AG08396 (cell line): ENCODE measurements at regions not wholly inside any gene's neighbourhood (a gene's known extent, or its start where the extent isn't known, plus 50 kb on each side); places are given as distances from the start of the nearest gene placed in this dataset.
A peak's percentile ranks its signal among the peaks of the same experiment; 100 is the strongest.

ENCODE experiments used
- DNase-seq: peaks from one replicate; pipeline ENCODE4 v3.0.0; 2012; ENCODE audit warnings: low spot score, mixed read lengths

DNA sequence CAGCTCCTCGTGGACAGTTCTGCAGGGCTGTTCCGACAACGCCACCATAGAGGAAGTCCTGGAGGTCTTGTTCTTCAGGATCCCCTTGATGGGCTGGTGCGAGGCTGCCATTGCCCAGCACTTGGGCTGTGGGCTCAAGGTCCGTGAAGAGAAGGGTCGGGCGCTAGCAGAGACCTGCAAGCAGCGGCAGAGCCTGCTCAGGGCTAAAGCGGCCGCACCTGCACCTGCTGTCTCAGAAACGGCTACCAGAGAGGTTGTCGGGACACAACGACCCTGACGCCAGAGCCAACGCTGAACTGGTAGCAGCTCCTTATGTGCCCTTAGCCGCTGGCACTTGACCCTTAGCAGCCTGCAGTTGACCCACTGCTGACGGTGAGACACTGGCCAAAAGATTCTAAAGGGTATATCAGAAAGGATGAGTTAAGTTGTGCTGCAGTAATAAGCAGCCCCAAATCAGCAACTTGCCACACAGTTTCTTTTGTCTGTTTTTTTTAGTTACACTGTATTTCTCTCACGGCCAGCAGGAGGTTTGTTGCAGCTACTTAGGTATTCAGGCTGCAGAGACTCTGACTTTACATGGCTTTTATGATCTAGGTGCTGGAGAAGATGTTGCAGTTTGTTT lies 55.5 kb upstream of the ST6GAL2 start:
- no peak for DNase-seq

DNA sequence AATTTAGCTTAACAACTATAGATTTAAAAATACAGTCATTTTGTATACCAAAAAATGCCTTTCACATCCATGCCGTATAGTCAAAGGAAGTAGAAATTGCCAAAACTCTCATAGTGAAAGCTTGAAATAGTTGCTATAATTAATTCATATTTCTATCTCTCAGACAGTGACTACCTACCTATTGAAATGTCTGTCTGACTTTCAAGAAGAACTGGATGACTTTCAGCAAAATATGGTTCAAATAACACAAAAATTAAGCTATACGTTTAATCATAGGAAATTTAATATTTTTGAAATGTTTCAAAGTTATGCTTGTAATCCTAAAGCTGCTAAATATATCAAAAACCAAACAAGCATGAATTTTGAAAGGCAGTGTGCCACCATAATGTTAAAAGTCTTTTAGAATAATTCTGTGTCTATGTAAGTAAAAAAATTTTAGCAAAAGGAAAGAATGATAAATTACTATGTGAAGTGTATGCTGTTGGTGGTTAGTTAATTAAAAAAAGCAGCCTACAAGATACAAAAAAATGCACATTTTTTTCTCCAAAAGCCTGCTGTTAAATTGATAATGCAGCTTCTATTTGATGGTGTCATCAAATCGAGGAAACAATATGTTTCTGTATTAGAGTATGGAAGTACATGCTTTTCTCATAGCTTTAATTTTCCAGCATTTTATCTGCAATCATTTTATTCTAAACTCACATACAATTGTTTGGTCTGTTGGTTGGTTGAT lies 57.7 kb upstream of the ST6GAL2 start:
- DNase-seq = no peak

DNA sequence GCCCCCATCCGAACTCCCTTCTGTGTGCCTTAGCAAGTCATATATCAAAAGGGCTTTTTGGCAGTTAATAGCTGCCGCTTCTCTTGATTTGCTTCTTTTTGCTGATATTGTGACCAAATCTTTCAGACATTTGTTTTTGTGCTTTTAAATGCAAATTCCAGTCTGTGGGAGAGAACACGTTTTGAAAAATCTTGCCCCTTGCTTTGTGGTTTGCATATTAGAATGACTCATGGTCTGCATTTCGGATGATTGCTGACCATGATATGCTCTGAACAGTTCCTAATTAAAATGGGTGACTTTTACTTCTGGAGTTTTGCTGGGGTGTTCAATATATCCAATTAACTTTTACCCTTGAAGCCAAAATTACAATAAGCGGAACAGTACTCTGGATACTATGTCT lies 58.2 kb upstream of the ST6GAL2 start:
- DNase-seq = no peak

DNA sequence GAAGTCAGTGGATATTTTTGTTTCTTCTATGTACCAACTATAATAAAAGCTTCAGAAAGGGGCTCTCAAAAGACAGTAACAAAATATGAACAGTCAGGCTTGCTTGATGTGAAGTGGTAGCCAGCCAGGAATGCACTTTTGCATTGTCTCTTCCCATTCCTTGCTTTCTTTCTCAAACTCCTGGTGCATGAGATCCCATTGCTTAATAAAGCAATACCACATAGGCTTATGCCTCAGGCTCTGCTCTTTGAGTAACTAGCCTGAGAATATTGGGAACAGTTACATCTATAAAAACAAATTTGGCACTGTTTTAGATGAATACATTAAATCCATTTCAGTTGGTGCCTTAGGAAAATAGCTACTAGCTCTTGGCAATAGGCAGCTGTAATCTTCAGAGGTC lies 62.6 kb upstream of the ST6GAL2 start:
- no peak for DNase-seq

DNA sequence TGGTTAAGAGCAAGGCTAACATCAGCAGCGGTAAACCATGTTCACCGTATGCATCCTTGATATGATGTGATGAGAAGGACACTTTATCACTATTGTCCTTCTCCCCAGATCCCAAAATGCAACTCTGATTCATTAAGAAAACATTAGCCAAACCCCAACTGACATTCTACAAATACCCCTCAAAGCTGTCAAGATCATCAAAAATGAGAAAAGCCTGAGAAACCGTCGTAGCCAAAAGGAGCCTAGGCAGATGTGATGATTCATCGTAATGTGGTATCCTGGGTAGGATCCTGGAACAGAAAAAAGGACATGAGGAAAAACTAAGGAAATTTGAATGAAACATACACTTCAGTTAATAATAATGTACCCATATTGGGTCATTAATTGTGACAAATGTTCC lies 67.3 kb upstream of the ST6GAL2 start:
- no peak for DNase-seq

DNA sequence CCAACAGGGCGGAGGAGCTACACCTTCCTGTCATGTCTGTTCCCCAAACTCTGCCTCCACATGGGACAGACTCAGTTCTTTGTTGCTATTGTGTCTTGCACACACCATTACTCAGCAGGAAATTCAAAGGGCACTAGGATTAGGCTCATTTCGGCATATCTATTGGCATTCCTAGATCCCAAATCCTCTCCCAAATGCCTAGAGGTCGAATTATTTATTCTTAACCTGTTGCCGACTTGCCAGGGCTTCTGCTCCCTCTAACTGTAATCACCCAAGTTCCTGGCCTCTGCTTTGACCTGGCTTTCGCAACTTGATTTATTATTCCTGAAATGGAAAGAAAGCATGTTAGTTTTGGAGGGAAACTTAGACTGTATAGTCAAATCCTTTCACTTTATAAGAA lies 67.8 kb upstream of the ST6GAL2 start:
- DNase-seq = no peak

DNA sequence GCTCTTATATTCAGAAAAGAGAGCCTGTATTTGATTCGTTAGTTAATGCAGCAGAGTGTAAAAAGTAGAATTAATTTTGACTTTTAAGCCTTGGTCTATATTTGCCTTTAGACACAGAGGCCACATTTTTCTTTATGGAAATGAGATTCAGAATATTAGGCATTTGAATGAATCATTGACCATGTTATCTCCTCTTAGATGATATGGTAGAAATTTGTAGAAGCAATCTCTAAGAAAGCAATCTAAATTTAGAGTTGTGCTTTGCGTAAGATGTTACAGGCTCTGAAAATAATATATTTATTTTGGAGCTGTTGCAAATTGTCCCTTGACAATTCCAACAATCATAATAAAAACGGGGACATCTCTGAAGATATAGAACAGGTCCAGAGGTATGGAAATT lies 68.3 kb upstream of the ST6GAL2 start:
- no peak for DNase-seq

DNA sequence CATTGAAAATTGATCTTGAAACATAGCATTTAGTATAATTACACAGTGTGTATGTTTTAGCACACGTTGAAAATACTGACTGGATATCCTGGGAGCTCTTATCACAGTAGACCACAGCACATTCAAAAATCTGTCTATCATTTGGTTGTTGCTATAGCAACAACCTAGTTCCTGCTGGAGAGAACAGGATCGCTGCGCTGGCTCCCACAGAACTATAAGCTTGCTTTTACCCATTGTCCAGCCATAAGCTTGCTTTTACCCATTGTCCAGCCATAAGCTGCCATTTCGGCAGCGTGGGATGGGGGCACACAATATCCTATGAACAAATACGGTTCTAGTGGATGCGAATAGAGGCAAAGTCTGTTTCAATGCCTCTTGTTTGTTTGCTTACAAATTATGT lies 70.4 kb upstream of the ST6GAL2 start:
- no peak for DNase-seq

DNA sequence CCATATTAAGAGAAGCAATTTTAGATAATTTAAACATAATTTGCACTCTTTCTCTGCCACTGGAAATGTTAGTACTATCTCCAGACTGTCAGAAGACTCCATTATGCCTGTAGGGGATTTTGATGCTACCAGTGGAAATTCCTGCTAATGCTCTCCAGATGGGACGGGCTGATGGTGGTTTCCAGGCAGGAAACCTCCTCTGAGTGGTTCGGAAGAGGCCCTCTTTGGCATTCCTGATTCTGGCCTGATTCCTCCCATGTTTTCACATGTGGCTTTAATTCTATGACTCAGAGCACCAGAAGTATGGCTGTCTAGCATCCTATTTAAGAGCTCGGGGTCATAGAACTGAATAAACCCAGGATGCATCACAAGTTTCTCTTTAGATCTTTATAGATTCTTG lies 70.9 kb upstream of the ST6GAL2 start:
- peak; percentile 21 for DNase-seq

DNA sequence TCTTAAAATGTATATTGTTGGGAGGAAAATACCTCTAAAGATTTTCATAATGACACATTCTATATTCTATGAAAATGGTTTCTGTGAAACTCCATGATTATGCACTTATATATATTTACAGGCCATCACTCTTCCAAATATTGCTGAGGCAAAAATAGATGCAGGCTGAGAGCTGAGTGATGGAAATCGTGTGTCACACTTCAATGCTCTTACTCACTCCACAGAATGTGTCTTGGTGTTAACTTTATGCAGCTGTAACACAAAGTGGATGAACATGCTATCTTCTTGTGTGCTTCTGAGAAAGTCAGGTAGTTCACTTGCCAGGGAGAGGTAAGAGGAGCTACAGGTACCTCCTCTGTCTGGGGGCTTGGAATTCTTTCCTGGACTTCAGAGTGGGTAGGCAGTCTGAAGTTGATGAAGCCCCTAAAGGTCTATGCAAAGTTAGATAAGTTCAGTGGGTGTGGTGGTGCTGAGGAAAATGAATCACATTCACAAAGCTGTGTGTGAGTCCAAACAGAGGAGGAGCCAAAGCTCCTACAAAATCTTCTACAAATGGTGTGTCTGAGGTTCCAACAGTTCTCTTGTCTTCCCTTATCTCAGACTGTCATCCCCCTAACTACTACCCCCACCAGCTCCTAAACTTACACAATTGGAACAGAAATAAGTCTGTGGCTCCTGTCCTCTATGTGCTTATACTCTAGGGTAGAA lies 74.2 kb upstream of the ST6GAL2 start:
- no peak for DNase-seq

DNA sequence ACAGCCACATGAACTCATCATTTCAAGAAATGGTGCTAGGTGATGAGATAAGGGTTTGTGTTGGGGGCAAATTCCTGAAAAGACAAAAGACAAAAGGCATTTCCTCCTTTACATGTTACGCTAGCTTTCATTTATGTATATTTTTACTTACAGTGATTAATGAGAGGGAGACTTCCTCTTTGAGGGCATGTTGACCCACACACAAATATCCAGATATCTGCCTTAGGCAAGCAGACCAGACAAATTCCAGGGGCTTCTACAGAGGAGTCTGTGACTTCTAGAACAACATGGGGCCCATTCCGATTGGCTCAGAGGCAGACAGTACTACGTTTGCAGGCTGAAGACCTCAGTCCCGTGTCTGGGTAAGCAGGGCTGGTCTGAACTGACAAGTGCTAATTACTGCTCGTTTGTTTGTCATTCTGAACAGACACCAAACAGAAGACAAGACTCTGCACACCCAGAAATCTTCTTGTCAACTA lies 74.8 kb upstream of the ST6GAL2 start:
- no peak for DNase-seq

DNA sequence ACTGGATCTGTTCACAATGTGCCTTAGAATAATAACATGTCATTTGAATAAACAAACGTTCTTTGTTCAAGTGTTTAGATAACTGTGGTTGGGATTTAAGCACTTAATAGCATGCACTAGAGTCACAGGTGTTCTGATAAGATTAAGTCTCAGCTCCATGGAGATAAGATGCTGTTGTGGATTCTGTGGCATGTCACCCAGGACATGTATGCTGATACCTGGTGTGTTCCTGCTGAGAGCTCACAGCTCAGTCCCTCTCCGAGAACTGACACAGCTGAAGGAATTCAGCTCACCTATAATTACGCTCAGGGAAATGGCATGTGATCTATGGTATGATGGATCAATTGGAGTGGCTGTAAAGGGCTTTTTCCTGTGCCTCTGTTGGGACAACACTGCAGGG lies 75.4 kb upstream of the ST6GAL2 start:
- DNase-seq = no peak

DNA sequence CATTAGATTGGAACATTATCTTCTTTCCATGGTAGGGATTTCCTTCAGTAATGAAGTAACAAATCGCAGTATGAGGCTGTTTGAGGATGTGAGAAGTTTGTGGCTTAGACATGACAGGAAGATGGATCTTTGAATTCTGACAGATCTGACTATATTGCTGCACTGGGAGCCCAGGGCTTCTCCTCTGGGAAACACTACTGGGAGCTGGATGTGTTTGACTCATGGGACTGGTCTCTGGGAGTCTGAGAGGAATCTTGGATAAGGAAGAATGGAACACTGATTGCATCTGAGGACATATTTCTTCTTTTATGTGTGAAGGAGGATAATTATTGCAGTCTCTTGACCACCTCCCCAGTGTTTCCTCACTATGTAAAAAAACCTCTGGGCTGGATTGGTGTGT lies 77.2 kb upstream of the ST6GAL2 start:
- no peak for DNase-seq

DNA sequence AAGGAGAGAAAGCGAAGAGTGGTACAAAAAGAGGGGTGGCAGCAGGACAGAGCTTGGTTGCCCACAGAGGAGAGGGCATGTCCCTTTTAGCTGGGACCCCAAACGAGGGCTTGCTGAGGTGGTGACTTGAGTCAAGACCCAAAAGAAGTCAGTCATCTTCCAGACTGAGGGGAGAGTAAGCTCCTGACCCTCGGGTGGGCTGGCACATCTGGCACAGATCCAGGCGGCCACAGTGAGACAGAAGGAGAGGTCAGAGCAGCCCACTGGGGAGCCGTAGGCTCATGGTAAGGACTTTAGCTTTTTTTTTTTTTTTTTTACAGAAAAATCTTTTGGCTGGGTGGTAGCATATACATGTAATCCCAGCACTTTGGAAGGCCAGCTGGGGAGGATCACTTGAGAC lies 77.9 kb upstream of the ST6GAL2 start:
- no peak for DNase-seq

DNA sequence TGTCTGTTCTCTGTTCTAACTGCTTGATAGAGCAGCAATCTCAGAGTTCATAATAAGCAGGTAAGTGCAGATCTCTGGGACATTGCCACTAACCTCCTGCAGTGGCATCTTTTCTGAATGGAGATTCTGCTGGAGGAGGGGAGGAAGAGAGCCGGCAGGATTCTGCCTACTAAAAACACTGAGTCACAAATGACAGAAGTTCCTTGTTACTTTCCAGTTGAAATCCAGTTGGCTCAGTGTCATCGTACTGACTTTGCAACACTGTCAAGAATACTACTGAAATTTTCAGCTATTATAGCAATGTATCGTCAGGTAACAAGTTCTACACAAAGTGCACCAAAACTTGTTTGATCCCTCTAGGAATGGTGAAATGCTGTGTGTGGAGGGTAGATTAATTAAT lies 79.6 kb upstream of the ST6GAL2 start:
- DNase-seq = no peak

DNA sequence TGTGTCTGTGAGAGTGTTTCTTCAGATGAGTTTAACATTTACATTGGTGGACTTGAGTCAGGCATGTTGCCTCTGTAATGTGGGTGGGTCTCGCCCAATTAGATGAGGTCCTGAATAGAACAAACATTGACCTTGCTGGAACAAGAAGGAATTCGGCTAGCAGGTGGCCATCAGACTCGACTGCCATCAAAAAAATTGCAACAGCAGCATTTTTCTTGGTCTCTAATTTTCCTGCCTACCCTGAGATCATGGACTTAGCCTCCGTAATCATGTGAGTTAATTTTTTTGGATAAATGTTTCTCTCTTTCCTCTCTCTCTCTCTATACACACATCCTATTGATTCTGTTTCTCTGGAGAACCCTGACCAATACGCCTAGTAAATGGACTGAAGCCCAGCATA lies 83.8 kb upstream of the ST6GAL2 start:
- no peak for DNase-seq

DNA sequence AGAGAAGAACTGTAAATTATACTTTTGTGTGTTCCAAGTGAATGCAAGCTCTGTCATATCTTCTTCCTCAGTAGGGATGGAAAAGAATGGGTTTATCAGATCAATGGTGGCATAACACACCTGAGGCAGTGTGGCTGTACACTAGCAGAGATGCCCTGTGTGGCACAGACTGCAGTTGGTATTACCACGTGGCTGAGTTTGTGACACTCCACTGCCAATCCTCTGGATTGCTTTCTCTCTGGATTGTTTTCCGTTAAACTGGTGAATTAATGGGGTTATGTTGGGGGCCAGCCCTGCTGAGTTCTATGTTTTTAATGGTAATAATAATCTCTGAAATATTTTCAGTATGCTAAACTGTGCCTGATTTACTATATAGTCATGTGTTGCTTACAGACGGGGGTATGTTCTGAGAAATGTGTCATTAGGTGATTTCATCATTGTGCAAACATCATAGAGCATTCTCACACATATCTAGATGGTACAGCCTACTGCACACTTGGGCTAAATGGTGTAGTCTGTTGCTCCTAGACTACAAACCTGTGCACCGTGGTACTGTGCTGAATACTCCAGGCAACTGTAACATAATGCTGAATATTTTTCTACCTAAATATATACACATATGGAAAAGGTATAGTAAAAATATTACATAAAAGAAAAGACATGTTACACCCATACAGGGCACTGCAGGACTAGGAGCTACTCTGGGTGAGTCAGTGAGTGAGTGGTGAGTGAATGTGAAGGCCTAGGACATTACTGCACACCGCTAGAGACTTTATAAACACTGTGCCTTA lies 84.7 kb upstream of the ST6GAL2 start:
- DNase-seq = no peak

DNA sequence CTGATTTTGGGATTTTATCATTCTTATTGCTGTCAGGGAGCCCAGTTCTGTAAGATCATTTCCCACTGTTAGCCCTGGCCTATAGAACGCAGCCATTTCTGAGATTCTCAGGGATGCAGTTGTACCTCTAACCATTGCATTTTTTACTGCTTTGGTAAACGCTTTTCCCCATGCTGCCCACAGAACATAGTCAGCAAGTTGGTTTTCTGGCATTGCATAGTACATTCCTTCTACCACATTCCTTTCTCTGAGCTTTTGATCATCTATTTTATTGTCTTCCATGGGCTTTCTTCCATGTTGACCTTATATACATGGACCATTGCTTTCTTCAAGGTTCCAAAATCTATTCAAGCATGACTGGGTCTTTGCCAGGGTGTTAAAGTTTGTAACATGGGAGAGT lies 86.8 kb upstream of the ST6GAL2 start:
- DNase-seq = no peak

DNA sequence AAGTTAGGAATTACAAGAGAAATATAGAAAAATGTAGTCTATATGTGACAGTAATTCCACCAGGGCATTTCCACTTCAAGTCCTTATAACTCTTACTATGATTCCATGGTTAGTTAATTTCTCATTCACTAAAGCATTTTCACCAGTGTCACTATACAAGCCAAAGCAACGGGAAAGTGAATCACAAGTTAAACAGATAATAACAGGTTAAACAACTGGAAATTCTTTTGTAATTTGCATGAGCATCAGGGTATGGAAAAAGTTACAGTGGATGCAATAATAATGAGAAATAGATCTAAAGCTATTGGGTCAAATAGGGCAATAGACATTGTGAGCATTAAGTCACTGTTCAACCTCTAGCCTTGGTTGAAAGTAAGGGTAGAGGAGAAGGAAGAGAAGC lies 88.9 kb upstream of the ST6GAL2 start:
- no peak for DNase-seq

DNA sequence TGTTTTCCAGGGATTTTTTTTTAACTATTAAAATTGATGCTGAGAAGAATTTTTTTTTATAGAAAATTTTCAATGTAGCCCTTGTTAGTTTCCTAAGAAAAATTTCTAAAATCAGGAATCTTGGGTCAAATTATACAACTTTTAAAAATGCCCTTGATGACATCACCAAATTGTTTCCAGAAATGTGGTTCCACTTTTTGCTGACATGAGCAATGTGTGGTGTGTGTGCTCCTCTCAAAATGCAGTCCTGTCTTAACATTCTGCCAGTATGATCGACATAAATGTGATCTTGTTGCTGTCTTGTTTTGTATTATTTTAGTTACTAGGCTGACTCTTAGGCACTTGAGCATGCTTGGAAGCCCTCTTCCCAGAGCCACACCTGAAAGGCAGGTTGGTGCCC lies 89.7 kb upstream of the ST6GAL2 start:
- no peak for DNase-seq

DNA sequence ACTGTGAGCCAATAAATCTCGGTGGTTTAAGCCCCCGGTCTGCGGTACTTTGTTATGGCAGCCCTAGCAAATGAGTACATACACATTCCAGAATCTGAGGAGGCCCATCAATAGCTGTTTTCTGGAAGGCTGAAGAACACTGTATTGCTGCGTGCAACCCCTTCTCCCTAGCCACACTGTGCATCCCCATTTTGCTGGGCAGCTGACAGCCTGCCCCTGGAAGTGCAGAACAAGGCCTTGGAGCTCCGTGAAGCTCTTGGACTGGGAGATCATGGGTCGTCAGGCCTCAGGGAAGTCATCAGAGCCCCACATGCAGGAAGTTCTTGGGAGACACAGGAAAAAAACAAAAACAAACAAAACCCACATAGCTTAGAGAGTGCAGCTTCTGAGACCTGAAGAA lies 90.6 kb upstream of the ST6GAL2 start:
- DNase-seq = no peak

DNA sequence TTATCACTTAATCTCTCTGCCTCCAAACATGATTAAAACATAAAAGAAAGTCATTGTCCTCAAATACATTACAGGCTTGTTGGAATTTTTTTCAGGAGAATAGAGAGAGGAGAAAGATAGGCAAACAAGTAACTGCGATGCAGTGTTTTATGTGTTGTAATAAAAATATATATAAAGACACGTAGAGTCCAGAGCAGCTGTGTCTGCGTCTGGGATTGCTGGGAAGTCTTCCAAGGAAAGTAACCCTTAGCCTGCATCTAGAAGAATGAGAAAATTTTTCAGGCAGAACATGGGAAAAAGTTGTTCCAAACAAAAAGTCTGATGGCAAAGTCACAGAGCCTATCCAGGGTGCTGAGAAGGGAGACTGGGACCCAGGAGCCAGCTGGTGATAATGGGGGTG lies 91.8 kb upstream of the ST6GAL2 start:
- no peak for DNase-seq

DNA sequence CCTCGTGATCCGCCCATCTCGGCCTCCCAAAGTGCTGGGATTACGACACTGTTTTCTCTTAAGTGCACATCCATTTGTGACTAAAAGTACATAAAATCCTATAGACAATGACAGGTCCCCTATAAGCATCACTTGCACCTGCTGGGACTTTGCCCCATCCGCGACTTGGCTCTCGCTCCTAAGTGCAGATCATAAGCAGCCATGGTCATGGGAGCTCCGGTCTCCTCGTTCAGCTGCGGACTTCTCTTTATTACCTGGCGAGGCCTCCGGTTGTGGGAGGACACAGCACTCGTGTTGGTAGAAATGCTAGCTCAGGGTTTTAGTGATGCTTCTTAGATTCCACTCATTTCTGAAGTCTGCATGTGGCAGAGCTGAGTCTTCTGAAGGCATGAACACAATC lies 92.7 kb upstream of the ST6GAL2 start:
- DNase-seq = no peak
